Activated T-cell treated with anti-CD3 and anti-CD28 coated beads, Interleukin-2, amount 50 U/mL, for 72 hours (primary cell): ENCODE measurements at regions not wholly inside any gene's neighbourhood (a gene's known extent, or its start where the extent isn't known, plus 50 kb on each side); places are given as distances from the start of the nearest gene placed in this dataset.
"Not testable (repeated sequence)": the region's sequence is repeated elsewhere in the genome, so short reads cannot be mapped to it uniquely, and the experiment has no call there.

Source experiments
- ATAC-seq, 2 donors: fragments of 150-1000 bp; cut with Tn5 transposase; replicated peaks in 1 of 2; 2 replicates each; pipeline ENCODE4 v1.10.0; 2021; ENCODE audit warnings: moderate library complexity in 2 of 2, mild to moderate bottlenecking in 1 of 2
- DNase-seq, 2 donors: peaks; one replicate each; pipeline ENCODE4 v3.0.0; 2021 to 2022; ENCODE audit warnings: mixed read lengths in 1 of 2
- H3K27ac Mint-ChIP-seq: one replicate; pipeline ENCODE4 v1.8.0; 2022; ENCODE audit warnings: mild to moderate bottlenecking, moderate library complexity, mixed read lengths
- H3K27me3 Mint-ChIP-seq: one replicate; pipeline ENCODE4 v1.8.0; 2022; ENCODE audit warnings: low read depth, mixed read lengths
- H3K36me3 Mint-ChIP-seq, 2 donors: one replicate each; pipeline ENCODE4 v1.8.0; 2022; ENCODE audit warnings: mixed read lengths in 2 of 2, mild to moderate bottlenecking in 1 of 2; ENCODE audit not compliant: insufficient read depth in 2 of 2
- H3K4me1 Mint-ChIP-seq: one replicate; pipeline ENCODE4 v1.8.0; 2022; ENCODE audit warnings: low read depth, mixed read lengths
- H3K4me3 Mint-ChIP-seq, 2 donors: one replicate each; pipeline ENCODE4 v1.8.0; 2022; ENCODE audit warnings: mild to moderate bottlenecking in 2 of 2, mixed read lengths in 2 of 2, moderate library complexity in 2 of 2
- H3K9me3 Mint-ChIP-seq, 2 donors: one replicate each; pipeline ENCODE4 v1.8.0; 2022; ENCODE audit warnings: mixed read lengths in 2 of 2

GRCh38 chr15:81723113-81723651 is 322.6 kb downstream of the MEX3B start:
- Mint-ChIP-seq H3K27ac (no peak overlapping the region), H3K9me3 (peaks cover 2% of the 10 kb centered on the region in 2 donors), H3K4me3 (no peak overlapping the region), H3K36me3 (no peaks in the 10 kb centered on the region), H3K27me3 (peaks cover 5% of the 10 kb centered on the region), H3K4me1 (no peaks in the 10 kb centered on the region)
- no peak for ATAC-seq
- DNase-seq: no peak

- H3K4me3 Mint-ChIP-seq: not testable (repeated sequence)
Measured at GRCh38 chr15:81716468-81716867, 329.4 kb downstream of the MEX3B start.

GRCh38 chr15:81710328-81710727 is 335.5 kb downstream of the MEX3B start:
- Mint-ChIP-seq H3K4me3 (no peak overlapping the region), H3K27me3 (peaks cover 6% of the 10 kb centered on the region), H3K36me3 (no peaks in the 10 kb centered on the region), H3K9me3 (no peaks in the 10 kb centered on the region), H3K27ac (no peak overlapping the region), H3K4me1 (no peaks in the 10 kb centered on the region)
- no peak for DNase-seq
- ATAC-seq: no peak

More at GRCh38 chr15:81716468-81716867, 329.4 kb downstream of the MEX3B start:
- H3K4me1 Mint-ChIP-seq, ATAC-seq, H3K9me3 Mint-ChIP-seq, DNase-seq, H3K36me3 Mint-ChIP-seq, H3K27me3 Mint-ChIP-seq, H3K27ac Mint-ChIP-seq: not testable (repeated sequence)

- not testable (repeated sequence) for H3K36me3 Mint-ChIP-seq, DNase-seq, H3K9me3 Mint-ChIP-seq, H3K4me1 Mint-ChIP-seq, H3K27me3 Mint-ChIP-seq, ATAC-seq, H3K27ac Mint-ChIP-seq, H3K4me3 Mint-ChIP-seq
Measured at GRCh38 chr15:81706816-81707346, 332.9 kb upstream of the TMC3 start.

- H3K27ac Mint-ChIP-seq, H3K27me3 Mint-ChIP-seq, H3K36me3 Mint-ChIP-seq, H3K9me3 Mint-ChIP-seq, DNase-seq, H3K4me1 Mint-ChIP-seq, ATAC-seq, H3K4me3 Mint-ChIP-seq: not testable (repeated sequence)
Measured at GRCh38 chr15:81705727-81706126, 331.7 kb upstream of the TMC3 start.

GRCh38 chr15:81686021-81686420 is 312.0 kb upstream of the TMC3 start:
- Mint-ChIP-seq H3K4me3 (no peak overlapping the region), H3K36me3 (no peaks in the 10 kb centered on the region), H3K27ac (no peak overlapping the region), H3K9me3 (peaks cover 8 to 9% of the 10 kb centered on the region in 2 donors), H3K27me3 (no peaks in the 10 kb centered on the region), H3K4me1 (no peaks in the 10 kb centered on the region)
- no peak for DNase-seq
- ATAC-seq: no peak

GRCh38 chr15:81685237-81685636 is 311.2 kb upstream of the TMC3 start:
- Mint-ChIP-seq H3K9me3 (peaks cover 8 to 9% of the 10 kb centered on the region in 2 donors), H3K4me1 (no peaks in the 10 kb centered on the region), H3K27ac (no peak overlapping the region), H3K4me3 (no peak overlapping the region), H3K36me3 (no peaks in the 10 kb centered on the region), H3K27me3 (no peaks in the 10 kb centered on the region)
- ATAC-seq (no peak), DNase-seq (no peak)

GRCh38 chr15:81680829-81681228 is 306.8 kb upstream of the TMC3 start:
- DNase-seq (no peak), ATAC-seq (no peak)
- no peaks in the 10 kb centered on the region for H3K27me3 Mint-ChIP-seq
- H3K36me3 Mint-ChIP-seq: peaks cover 0 to 2% of the 10 kb centered on the region in 2 donors
- no peak overlapping the region for H3K4me3 Mint-ChIP-seq
- no peak overlapping the region for H3K27ac Mint-ChIP-seq
- peaks cover 10 to 11% of the 10 kb centered on the region in 2 donors for H3K9me3 Mint-ChIP-seq
- no peaks in the 10 kb centered on the region for H3K4me1 Mint-ChIP-seq

- Mint-ChIP-seq H3K36me3 (no peaks in the 10 kb centered on the region), H3K27me3 (no peaks in the 10 kb centered on the region), H3K4me3 (no peak overlapping the region), H3K27ac (no peak overlapping the region), H3K4me1 (no peaks in the 10 kb centered on the region), H3K9me3 (no peaks in the 10 kb centered on the region)
- no peak for ATAC-seq
- no peak for DNase-seq
Measured at GRCh38 chr15:81666839-81667238, 292.8 kb upstream of the TMC3 start.

- Mint-ChIP-seq H3K4me3 (no peak overlapping the region), H3K36me3 (no peaks in the 10 kb centered on the region), H3K27me3 (no peaks in the 10 kb centered on the region), H3K4me1 (no peaks in the 10 kb centered on the region), H3K9me3 (no peaks in the 10 kb centered on the region), H3K27ac (no peak overlapping the region)
- DNase-seq (no peak), ATAC-seq (no peak)
Measured at GRCh38 chr15:81660976-81661375, 287.0 kb upstream of the TMC3 start.

- H3K27me3 Mint-ChIP-seq: no peaks in the 10 kb centered on the region
- DNase-seq (no peak), ATAC-seq (no peak)
- no peak overlapping the region for H3K4me3 Mint-ChIP-seq
- no peaks in the 10 kb centered on the region for H3K36me3 Mint-ChIP-seq
- no peaks in the 10 kb centered on the region for H3K9me3 Mint-ChIP-seq
- no peak overlapping the region for H3K27ac Mint-ChIP-seq
- H3K4me1 Mint-ChIP-seq: no peaks in the 10 kb centered on the region
Measured at GRCh38 chr15:81653259-81653658, 279.2 kb upstream of the TMC3 start.

GRCh38 chr15:81645470-81645869 is 271.5 kb upstream of the TMC3 start:
- Mint-ChIP-seq H3K4me1 (no peaks in the 10 kb centered on the region), H3K36me3 (no peaks in the 10 kb centered on the region), H3K4me3 (no peak overlapping the region), H3K27me3 (no peaks in the 10 kb centered on the region), H3K9me3 (no peaks in the 10 kb centered on the region), H3K27ac (no peak overlapping the region)
- DNase-seq (no peak), ATAC-seq (no peak)

GRCh38 chr15:81643771-81644170 is 269.8 kb upstream of the TMC3 start:
- Mint-ChIP-seq H3K27ac (no peak overlapping the region), H3K27me3 (no peaks in the 10 kb centered on the region), H3K4me1 (no peaks in the 10 kb centered on the region), H3K9me3 (no peaks in the 10 kb centered on the region), H3K36me3 (no peaks in the 10 kb centered on the region), H3K4me3 (no peak overlapping the region)
- DNase-seq (no peak), ATAC-seq (no peak)

- no peaks in the 10 kb centered on the region for H3K9me3 Mint-ChIP-seq
- DNase-seq: no peak
- no peaks in the 10 kb centered on the region for H3K4me1 Mint-ChIP-seq
- no peak overlapping the region for H3K27ac Mint-ChIP-seq
- H3K27me3 Mint-ChIP-seq: no peaks in the 10 kb centered on the region
- no peaks in the 10 kb centered on the region for H3K36me3 Mint-ChIP-seq
- no peak overlapping the region for H3K4me3 Mint-ChIP-seq
- ATAC-seq: no peak
Measured at GRCh38 chr15:81642451-81642990, 268.5 kb upstream of the TMC3 start.
